Putamen (tissue), 1 donor: ENCODE measurements at regions not wholly inside any gene's neighbourhood (a gene's known extent, or its start where the extent isn't known, plus 50 kb on each side); places are given as distances from the start of the nearest gene placed in this dataset.
"Not testable (repeated sequence)": the region's sequence is repeated elsewhere in the genome, so short reads cannot be mapped to it uniquely, and the experiment has no call there.

Experiments used
- DNase-seq: peaks from one replicate; pipeline ENCODE4 v3.0.0-alpha.2; 2016; ENCODE audit warnings: low spot score

DNA sequence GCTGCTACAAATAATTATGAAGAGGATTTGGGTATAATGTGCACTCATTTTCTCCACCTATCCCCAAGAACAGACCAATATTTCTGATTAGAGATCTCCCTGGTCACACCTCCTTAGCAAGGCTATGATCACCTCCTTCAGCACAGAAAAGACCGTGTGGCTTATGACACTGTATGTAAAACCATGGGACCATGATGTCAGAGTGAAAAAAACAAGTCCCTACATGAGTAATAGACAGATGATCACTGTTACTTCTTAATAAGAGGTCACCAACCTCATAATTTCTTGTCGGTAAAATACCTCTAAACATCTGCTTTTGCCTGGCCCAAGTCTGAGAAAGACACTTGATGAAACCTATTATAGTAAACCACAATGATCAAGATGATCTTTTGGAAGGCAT, 330.6 kb upstream of the F9 start:
- DNase-seq, result no peak

DNA sequence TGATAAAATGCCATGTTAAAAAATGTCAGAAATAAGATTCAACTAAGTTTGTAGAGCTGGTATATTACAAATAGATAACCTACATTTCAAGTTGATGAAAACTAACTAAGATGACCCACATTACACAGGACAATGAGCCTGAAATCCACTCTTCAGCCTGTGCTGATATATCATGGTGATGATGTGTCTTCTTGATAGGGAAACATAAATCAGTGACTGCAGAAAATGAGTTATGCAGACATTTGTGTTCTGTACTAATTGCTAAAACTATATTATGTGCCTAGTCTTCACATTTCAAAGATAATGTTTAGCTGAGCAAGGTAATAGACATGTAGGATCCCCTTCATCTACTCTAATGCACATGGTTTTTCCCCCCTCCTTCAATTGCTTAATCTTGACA, 331.6 kb upstream of the F9 start:
- no peak for DNase-seq

- no peak for DNase-seq
Measured at GRCh38 chrX:139196890-139197289, 333.6 kb upstream of the F9 start.

GRCh38 chrX:139194571-139195280, 335.8 kb upstream of the F9 start:
- DNase-seq, result no peak

- DNase-seq, result no peak
Measured at GRCh38 chrX:139192386-139192961, 338.1 kb upstream of the F9 start.

- DNase-seq, result no peak
Measured at GRCh38 chrX:139191746-139192385, 338.7 kb upstream of the F9 start.

DNA sequence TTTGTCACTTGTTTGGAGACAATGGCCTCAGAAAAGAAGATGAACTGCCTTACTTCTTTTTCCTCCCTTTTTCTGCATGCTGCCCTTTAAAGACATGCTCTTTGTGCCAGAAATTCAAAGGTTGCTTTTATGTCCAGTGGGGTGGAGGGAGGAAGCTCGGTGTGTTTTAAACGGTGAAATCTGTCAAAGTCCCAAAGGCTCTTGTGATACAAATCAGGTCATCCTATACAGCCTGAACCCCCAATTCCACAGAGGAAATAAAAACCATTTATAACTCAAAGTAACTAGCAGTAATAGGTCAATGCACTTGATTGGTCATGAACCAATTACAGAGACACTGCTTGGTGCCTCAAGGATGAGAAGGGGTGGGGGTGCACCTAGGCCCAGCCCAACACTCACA, 339.3 kb upstream of the F9 start:
- DNase-seq, result no peak

DNA sequence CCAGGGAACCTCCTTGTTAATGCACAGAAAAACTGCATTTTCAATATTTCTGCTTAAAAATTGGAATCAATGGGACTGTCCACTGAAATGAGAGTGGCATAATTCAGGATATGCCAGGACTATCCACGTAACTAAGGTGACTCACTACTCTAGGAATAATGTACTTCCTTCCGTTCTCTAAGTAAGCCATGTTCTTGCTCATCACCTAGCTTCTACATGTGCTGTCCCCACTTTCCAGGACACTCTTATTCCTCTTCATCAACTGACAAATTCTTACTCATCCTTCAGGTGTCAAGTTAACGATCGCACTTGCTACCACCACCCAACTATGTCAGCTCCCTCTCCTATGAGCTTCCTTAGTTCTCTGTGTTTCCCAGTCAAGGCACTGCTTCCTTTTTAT, 342.8 kb upstream of the F9 start:
- no peak for DNase-seq

- no peak for DNase-seq
Measured at GRCh38 chrX:139186991-139187390, 343.5 kb upstream of the F9 start.

DNA sequence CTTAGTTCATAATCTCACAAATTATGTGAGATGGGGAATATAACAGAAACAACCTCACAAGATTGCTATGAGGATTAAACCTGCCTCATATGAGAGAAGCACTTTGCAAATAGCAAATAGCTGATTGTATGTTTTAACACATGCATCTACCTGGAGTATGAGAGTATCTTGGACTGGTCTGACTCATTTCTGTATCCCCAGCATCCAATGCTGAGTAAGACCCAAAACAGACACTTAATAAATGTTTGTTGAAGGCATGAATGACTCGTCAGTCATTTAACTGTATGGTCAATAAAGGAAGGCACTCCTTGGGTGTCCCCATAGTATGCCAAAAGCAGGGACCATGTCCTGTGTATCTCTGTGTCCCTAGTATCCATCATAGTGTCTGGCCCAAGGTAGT, 350.9 kb upstream of the F9 start:
- DNase-seq, result no peak

GRCh38 chrX:139178980-139179379, 351.6 kb upstream of the F9 start:
- DNase-seq, result no peak

GRCh38 chrX:139172731-139173130, 357.8 kb upstream of the F9 start:
- no peak for DNase-seq

DNA sequence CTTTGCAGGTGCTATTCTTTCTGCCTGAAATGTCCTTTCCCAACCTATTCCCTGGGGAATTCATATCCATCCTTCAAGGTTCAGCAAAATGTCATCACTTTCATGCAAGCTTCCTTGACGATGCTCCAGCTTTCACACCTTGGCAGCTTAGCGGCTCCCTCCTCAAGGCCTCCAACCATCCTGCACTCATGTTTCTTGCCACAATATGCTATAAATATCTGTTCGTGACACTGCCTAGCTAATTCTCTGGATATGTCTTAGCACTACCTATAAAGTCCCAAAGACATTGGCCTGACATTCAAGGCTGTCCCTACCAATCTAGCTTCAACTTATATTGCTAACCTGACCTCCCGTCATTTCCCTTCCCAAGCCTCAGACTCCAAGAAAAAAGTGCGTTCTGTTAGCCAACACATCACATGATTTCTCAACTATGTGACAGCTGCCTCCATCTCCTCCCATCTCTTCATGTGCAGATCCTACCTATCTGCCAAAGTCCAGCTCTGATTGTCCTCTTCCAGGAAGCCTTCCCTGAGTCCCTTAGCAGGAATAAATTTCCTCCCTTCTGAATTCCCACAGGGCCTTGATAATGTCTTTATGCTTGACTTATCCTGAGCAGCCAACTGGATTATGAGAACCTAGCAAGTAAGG, 359.9 kb upstream of the F9 start:
- no peak for DNase-seq

GRCh38 chrX:139167282-139167681, 363.3 kb upstream of the F9 start:
- DNase-seq, result no peak

- no peak for DNase-seq
Measured at GRCh38 chrX:139158256-139158655, 372.3 kb upstream of the F9 start.

DNA sequence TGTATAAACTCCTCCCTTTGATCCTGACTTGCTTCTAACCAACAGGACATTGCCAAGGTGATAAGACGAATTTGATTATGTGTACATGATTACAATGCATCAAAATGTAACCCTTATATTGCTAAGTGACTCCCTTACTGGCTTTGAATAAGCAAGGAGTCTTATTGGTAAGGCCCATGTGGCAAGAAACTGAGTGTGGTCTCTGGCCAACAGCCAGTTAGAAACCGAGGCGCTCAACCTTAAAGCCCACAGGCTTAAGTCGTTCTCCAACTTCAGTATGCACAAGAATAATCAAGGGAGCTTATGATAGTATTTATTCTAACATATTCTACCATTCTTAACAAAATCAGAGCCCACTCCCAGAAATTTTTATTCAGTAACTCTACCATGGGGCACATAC, 374.2 kb upstream of the F9 start:
- DNase-seq, result no peak

DNA sequence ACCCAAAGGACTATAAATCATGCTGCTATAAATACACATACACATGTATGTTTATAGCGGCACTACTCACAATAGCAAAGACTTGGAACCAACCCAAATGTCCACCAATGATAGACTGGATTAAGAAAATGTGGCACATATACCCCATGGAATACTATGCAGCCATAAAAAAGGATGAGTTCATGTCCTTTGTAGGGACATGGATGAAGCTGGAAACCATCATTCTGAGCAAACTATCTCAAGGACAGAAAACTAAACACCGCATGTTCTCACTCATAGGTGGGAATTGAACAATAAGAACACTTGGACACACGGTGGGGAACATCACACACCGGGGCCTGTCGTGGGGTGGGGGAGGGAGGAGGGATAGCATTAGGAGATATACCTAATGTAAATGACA, 383.9 kb upstream of the F9 start:
- DNase-seq, result not testable (repeated sequence)

- DNase-seq, result no peak
Measured at GRCh38 chrX:139141370-139141769, 389.2 kb upstream of the F9 start.

GRCh38 chrX:139134316-139134715, 396.2 kb upstream of the F9 start:
- no peak for DNase-seq

DNA sequence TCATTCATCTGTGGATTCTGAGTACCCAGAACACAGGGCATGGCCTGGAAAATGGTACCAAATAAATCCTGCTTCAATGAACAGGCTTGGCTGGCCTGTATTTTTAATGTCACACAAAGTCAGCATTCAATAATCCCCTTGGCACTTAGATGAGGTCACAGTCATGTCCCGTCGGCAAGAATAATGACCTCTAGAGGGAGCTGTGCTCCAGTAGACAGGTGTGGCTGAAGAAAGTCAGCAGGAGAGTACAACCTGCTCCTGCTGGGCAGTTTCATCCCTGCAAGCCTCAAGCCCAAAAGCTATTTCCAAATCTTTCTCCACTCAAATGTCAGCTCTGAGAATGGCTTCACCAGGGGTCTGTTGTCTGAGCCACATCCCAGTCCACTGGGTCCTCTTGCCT, 404.0 kb upstream of the F9 start:
- DNase-seq, result no peak

DNA sequence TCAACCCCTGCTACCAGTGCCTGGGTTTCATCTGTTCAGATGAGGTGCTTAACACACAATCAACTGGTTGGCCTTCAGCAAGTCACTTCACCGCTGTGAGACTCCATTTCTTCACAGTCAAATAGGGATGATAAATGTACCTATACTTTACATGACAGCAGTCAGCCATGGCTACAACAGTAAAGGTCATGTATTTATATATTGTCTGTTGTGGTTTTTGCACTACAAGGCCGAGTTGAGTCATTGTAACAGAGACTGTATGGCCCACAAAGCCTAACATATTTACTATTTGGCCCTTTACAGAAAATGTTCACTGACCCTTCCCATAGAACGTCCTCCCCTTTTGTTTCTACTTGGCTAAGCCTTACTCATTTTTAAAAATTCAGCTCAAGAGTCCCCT, 404.6 kb upstream of the F9 start:
- no peak for DNase-seq

DNA sequence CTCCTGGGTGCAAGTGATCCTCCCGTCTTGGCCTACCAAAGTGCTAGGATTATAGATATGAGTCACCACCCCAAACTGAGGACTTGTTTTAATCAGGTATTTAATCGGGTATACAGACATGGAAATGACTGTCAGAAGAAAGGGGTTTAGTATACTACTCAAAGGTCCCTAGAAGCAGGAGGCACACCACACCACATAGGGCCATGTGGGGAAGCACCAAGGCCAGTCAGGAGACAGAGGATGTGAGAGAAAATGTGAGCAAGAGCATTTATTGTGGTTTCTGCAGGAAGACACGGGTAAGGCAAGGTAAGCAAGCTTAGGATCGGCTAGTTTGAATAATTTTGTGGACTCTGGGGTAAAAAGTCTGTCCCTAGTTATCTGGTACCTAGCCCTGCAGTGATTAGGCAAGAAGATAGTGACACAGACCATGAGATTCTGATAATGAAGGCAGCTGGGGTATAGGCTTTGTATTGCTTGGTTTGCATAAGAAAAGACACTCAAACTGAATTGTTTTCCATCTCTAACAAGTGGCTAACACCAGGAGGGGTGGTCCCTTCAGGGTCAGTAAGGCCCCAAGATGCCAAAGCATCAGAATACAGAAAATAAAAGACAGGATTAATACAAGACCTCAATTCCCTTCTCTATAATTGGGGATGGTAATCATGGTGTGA, 408.8 kb upstream of the F9 start:
- DNase-seq, result no peak

DNA sequence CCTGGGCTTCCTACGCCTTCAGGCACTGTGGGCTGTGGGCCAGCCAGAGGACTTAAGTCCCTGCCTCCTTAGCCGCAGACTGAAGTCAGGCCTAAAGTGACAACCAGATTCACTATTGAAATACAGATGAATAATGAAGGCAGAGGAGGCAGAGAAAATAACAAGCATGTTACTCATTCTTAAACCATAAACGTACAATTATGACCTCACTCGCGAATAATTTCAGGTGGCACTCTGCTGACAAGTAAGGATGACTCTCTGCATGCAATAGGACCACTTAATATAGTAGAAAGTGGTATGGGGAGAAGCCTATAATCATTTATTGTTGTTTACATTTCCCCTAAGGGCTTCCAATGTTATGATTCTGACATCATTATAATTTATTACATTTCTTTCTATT, 409.2 kb upstream of the FGF13 start:
- DNase-seq, result no peak
